Suprapubic skin (tissue), 3 donors: ENCODE measurements at regions not wholly inside any gene's neighbourhood (a gene's known extent, or its start where the extent isn't known, plus 50 kb on each side); places are given as distances from the start of the nearest gene placed in this dataset.

Experiments used
- CTCF ChIP-seq, 2 donors: fragments of 200-600 bp in 1 of 2; fragments of 450-650 bp in 1 of 2; sonication (generic) in 1 of 2; IDR thresholded peaks; one replicate each; pipeline ENCODE4 v1.5.1; 2016 to 2019; ENCODE audit warnings: antibody characterized with exemption in 2 of 2, mild to moderate bottlenecking in 1 of 2, moderate library complexity in 1 of 2
- POLR2A ChIP-seq, 2 donors: fragments of 450-650 bp; IDR thresholded peaks; one replicate each; pipeline ENCODE4 v1.6.1; 2017; ENCODE audit warnings: antibody characterized with exemption in 2 of 2, mild to moderate bottlenecking in 2 of 2, moderate library complexity in 2 of 2

- TF ChIP-seq CTCF (IDR thresholded peaks at IDR 0.05) (no peak), POLR2A (IDR thresholded peaks at IDR 0.05) (no peak)
Measured at GRCh38 chr4:28558895-28559294, 1698.3 kb downstream of the STIM2 start.
